GM21526 (cell line): ENCODE measurements at regions not wholly inside any gene's neighbourhood (a gene's known extent, or its start where the extent isn't known, plus 50 kb on each side); places are given as distances from the start of the nearest gene placed in this dataset.
"Not testable (repeated sequence)": the region's sequence is repeated elsewhere in the genome, so short reads cannot be mapped to it uniquely, and the experiment has no call there.

Source experiments
- ATAC-seq: cut with Tn5 transposase; IDR thresholded peaks from one replicate; pipeline ENCODE4 v1.9.1; 2021; ENCODE audit warnings: moderate library complexity; ENCODE audit not compliant: unreplicated experiment, low FRiP score

- ATAC-seq, result no peak
Measured at GRCh38 chrX:8105531-8105930, 65.5 kb downstream of the VCX2 start.

GRCh38 chrX:8103655-8104054 is 67.4 kb downstream of the VCX2 start:
- no peak for ATAC-seq

- ATAC-seq, result no peak
Measured at GRCh38 chrX:8091510-8091909, 79.6 kb downstream of the VCX2 start.

GRCh38 chrX:8090906-8091305 is 80.2 kb downstream of the VCX2 start:
- ATAC-seq, result no peak

GRCh38 chrX:8090482-8090881 is 80.6 kb downstream of the VCX2 start:
- ATAC-seq, result no peak

GRCh38 chrX:8089141-8089540 is 81.9 kb downstream of the VCX2 start:
- no peak for ATAC-seq

- no peak for ATAC-seq
Measured at GRCh38 chrX:8084006-8084405, 87.1 kb downstream of the VCX2 start.

- no peak for ATAC-seq
Measured at GRCh38 chrX:8083286-8083685, 87.8 kb downstream of the VCX2 start.

GRCh38 chrX:8075636-8076035 is 95.4 kb downstream of the VCX2 start:
- no peak for ATAC-seq

GRCh38 chrX:8067754-8068462 is 103.2 kb downstream of the VCX2 start:
- no peak for ATAC-seq

- ATAC-seq, result no peak
Measured at GRCh38 chrX:8052909-8053308, 118.2 kb downstream of the VCX2 start.

- ATAC-seq, result no peak
Measured at GRCh38 chrX:8049827-8050226, 121.2 kb downstream of the VCX2 start.

- ATAC-seq, result peak; percentile 65
Measured at GRCh38 chrX:8048466-8048865, 121.3 kb upstream of the PNPLA4 start.

GRCh38 chrX:8044947-8045346 is 117.7 kb upstream of the PNPLA4 start:
- no peak for ATAC-seq

GRCh38 chrX:8043546-8043945 is 116.3 kb upstream of the PNPLA4 start:
- ATAC-seq, result no peak

GRCh38 chrX:8043121-8043520 is 115.9 kb upstream of the PNPLA4 start:
- ATAC-seq, result no peak

GRCh38 chrX:8042304-8042703 is 115.1 kb upstream of the PNPLA4 start:
- no peak for ATAC-seq

GRCh38 chrX:8039711-8040110 is 112.5 kb upstream of the PNPLA4 start:
- ATAC-seq, result not testable (repeated sequence)

GRCh38 chrX:8037593-8038348 is 110.6 kb upstream of the PNPLA4 start:
- no peak for ATAC-seq

GRCh38 chrX:8036914-8037313 is 109.7 kb upstream of the PNPLA4 start:
- ATAC-seq, result no peak

- no peak for ATAC-seq
Measured at GRCh38 chrX:8034058-8034457, 106.8 kb upstream of the PNPLA4 start.

GRCh38 chrX:8033175-8033574 is 106.0 kb upstream of the PNPLA4 start:
- no peak for ATAC-seq
